Omental fat pad (tissue), 3 donors: ENCODE measurements at regions not wholly inside any gene's neighbourhood (a gene's known extent, or its start where the extent isn't known, plus 50 kb on each side); places are given as distances from the start of the nearest gene placed in this dataset.
"Not testable (repeated sequence)": the region's sequence is repeated elsewhere in the genome, so short reads cannot be mapped to it uniquely, and the experiment has no call there.

Experiments used
- ATAC-seq: fragments of 150-250 bp; one replicate; pipeline ENCODE4 v1.9.1; 2016; ENCODE audit warnings: mild to moderate bottlenecking, moderate library complexity; ENCODE audit not compliant: low FRiP score
- DNase-seq: peaks from one replicate; pipeline ENCODE4 v3.0.0-alpha.2; 2019; ENCODE audit warnings: low spot score
- CTCF ChIP-seq, 3 donors: fragments of 450-650 bp; IDR thresholded peaks; one replicate each; pipeline ENCODE4 v1.5.1; 2016 to 2017; ENCODE audit warnings: antibody characterized with exemption in 3 of 3, mild to moderate bottlenecking in 3 of 3, moderate library complexity in 2 of 3

GRCh38 chr4:141473952-141474351 lies 162.4 kb upstream of the IL15 start:
- peak; percentile 84 for ATAC-seq
- DNase-seq: no peak
- TF ChIP-seq CTCF (IDR thresholded peaks at IDR 0.05): no peak

- TF ChIP-seq CTCF (IDR thresholded peaks at IDR 0.05): no peak
- no peak for ATAC-seq
- DNase-seq: no peak
Observed at GRCh38 chr4:141480950-141481349, 155.4 kb upstream of the IL15 start.

- DNase-seq, ATAC-seq: not testable (repeated sequence)
Observed at GRCh38 chr4:141484298-141484697, 152.1 kb upstream of the IL15 start.

- no peak for TF ChIP-seq CTCF (IDR thresholded peaks at IDR 0.05)
- no peak for ATAC-seq
- no peak for DNase-seq
Observed at GRCh38 chr4:141486375-141486997, 149.9 kb upstream of the IL15 start.

GRCh38 chr4:141497627-141498026 lies 138.8 kb upstream of the IL15 start:
- TF ChIP-seq CTCF (IDR thresholded peaks at IDR 0.05): no peak
- no peak for DNase-seq
- no peak for ATAC-seq

GRCh38 chr4:141499261-141499853 lies 137.0 kb upstream of the IL15 start:
- no peak for TF ChIP-seq CTCF (IDR thresholded peaks at IDR 0.05)
- no peak for ATAC-seq

GRCh38 chr4:141501395-141501794 lies 135.0 kb upstream of the IL15 start:
- TF ChIP-seq CTCF (IDR thresholded peaks at IDR 0.05): no peak
- DNase-seq (no peak), ATAC-seq (no peak)

More at GRCh38 chr4:141499261-141499853, 137.0 kb upstream of the IL15 start:
- DNase-seq: no peak
